K562 (cell line): ENCODE measurements at regions not wholly inside any gene's neighbourhood (a gene's known extent, or its start where the extent isn't known, plus 50 kb on each side); places are given as distances from the start of the nearest gene placed in this dataset.

Experiments
- CBFA2T3 ChIP-seq: fragments of 450-650 bp; IDR thresholded peaks from 2 replicates; pipeline ENCODE4 v1.6.1; 2017
- CTBP1 ChIP-seq: fragments of 450-650 bp; IDR thresholded peaks from 2 replicates; pipeline ENCODE4 v1.6.1; 2016; ENCODE audit warnings: borderline replicate concordance
- PYGO2 ChIP-seq: fragments of 450-650 bp; IDR thresholded peaks from 2 replicates; pipeline ENCODE4 v1.6.1; 2016; ENCODE audit warnings: mild to moderate bottlenecking, missing genetic modification characterization, moderate library complexity, missing compliant biosample characterization
- ZNF133 ChIP-seq: fragments of 250-450 bp; sonication (Bioruptor Pico); IDR thresholded peaks from 2 replicates; pipeline ENCODE4 v1.4.0; 2020; ENCODE audit warnings: mild to moderate bottlenecking
- TF ChIP-seq, protein P1 (sequence below): fragments of 250-450 bp; sonication (Bioruptor Pico); IDR thresholded peaks from 2 replicates; pipeline ENCODE4 v1.4.0; 2020

DNA sequence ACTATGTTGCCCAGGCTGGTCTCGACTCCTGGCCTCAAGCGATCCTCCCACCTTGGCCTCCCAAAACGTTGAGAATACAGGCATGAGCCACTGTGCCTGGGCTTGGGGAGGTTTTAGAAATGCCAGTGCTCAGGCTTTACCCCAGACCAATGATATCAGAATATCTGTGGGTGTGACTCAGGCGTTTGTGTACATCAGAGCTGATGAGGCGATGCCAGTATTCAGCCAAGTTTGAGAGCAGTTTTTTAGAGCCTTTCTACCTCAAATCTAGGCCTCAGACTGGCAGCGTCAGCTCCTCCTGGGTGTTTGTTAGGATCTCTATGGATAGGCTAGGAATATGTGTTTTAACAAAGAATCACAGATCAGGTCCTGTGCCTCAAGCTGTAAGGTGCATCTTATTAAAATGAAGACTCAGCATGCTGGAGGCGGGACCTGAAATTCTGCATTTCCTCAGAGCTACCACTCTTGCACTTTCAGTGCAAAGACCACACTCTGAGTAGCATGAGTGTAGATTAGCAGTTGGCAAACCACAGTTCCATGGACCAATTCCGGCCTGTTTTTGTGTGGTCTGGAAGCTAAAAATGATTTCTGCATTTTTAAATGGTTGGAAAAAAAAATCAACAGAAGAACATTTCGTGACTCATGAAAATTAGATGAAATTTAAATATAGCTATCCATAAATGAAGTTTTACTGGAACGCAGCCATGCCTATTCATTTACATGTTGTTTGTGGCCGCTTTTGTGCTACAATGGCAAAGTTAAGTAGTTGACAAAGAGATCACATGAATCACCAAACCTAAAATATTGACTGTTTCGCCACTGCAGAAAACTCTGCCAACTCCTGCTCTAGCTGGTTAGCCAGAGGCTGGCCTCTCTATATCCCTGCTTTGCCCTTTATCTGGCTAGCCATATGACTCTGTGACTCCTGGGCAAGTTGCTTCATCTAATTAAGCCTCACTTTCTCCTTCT, 92.2 kb downstream of the KLF4 start (continued):
- TF ChIP-seq, protein P1, sequence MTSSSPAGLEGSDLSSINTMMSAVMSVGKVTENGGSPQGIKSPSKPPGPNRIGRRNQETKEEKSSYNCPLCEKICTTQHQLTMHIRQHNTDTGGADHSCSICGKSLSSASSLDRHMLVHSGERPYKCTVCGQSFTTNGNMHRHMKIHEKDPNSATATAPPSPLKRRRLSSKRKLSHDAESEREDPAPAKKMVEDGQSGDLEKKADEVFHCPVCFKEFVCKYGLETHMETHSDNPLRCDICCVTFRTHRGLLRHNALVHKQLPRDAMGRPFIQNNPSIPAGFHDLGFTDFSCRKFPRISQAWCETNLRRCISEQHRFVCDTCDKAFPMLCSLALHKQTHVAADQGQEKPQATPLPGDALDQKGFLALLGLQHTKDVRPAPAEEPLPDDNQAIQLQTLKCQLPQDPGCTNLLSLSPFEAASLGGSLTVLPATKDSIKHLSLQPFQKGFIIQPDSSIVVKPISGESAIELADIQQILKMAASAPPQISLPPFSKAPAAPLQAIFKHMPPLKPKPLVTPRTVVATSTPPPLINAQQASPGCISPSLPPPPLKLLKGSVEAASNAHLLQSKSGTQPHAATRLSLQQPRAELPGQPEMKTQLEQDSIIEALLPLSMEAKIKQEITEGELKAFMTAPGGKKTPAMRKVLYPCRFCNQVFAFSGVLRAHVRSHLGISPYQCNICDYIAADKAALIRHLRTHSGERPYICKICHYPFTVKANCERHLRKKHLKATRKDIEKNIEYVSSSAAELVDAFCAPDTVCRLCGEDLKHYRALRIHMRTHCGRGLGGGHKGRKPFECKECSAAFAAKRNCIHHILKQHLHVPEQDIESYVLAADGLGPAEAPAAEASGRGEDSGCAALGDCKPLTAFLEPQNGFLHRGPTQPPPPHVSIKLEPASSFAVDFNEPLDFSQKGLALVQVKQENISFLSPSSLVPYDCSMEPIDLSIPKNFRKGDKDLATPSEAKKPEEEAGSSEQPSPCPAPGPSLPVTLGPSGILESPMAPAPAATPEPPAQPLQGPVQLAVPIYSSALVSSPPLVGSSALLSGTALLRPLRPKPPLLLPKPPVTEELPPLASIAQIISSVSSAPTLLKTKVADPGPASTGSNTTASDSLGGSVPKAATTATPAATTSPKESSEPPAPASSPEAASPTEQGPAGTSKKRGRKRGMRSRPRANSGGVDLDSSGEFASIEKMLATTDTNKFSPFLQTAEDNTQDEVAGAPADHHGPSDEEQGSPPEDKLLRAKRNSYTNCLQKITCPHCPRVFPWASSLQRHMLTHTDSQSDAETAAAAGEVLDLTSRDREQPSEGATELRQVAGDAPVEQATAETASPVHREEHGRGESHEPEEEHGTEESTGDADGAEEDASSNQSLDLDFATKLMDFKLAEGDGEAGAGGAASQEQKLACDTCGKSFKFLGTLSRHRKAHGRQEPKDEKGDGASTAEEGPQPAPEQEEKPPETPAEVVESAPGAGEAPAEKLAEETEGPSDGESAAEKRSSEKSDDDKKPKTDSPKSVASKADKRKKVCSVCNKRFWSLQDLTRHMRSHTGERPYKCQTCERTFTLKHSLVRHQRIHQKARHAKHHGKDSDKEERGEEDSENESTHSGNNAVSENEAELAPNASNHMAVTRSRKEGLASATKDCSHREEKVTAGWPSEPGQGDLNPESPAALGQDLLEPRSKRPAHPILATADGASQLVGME (CRISPR knock-in tag): no peak
- TF ChIP-seq PYGO2 (tag) (no peak), CTBP1 (no peak), CBFA2T3 (no peak), ZNF133 (CRISPR knock-in tag) (no peak)
